ENCODE measurements at regions not wholly inside any gene's neighbourhood (a gene's known extent, or its start where the extent isn't known, plus 50 kb on each side); places are given as distances from the start of the nearest gene placed in this dataset.

DNA sequence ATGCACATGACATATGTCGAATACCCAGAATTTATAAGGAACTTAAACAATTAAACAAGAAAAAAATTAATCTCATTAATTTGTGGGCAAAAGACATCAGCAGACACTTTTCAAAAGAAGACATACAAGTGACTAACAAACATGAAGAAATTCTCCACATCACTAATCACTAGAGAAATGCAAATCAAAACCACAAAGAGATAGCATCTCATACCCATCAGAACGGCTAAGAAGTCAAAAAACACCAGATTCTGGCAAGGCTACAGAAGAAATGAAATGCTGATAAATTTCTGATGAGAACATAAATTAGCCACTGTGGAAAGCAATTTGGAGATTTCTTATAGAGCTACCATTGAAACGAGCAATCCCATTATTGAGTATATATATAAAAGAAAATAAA, 210.6 kb upstream of the LUZP2 start:
- in situ Hi-C loops (cut with HindIII; ENCODE audit: low pct_unique_long_range_greater_than_20kb, low sequenced_read_pairs) = no loop called here
- no peak for DNase-seq (ENCODE audit: low read depth, low spot score)

- DNase-seq (ENCODE audit: low read depth, low spot score) = no peak
- in situ Hi-C loops (cut with HindIII; ENCODE audit: low pct_unique_long_range_greater_than_20kb, low sequenced_read_pairs) = no loop called here
These were observed 207.6 kb upstream of the LUZP2 start for GRCh38 chr11:24289301-24289700.

- DNase-seq (ENCODE audit: low read depth, low spot score) = no peak
- in situ Hi-C loops (cut with HindIII; ENCODE audit: low pct_unique_long_range_greater_than_20kb, low sequenced_read_pairs) = no loop called here
These were observed 202.9 kb upstream of the LUZP2 start for GRCh38 chr11:24293964-24294363.

- no peak for DNase-seq (ENCODE audit: low read depth, low spot score)
- in situ Hi-C loops (cut with HindIII; ENCODE audit: low pct_unique_long_range_greater_than_20kb, low sequenced_read_pairs) = no loop called here
These were observed 201.5 kb upstream of the LUZP2 start for GRCh38 chr11:24295360-24295759.

GRCh38 chr11:24297461-24297860, 199.4 kb upstream of the LUZP2 start:
- no peak for DNase-seq (ENCODE audit: low read depth, low spot score)
- in situ Hi-C loops (cut with HindIII; ENCODE audit: low pct_unique_long_range_greater_than_20kb, low sequenced_read_pairs) = no loop called here

GRCh38 chr11:24298146-24298545, 198.7 kb upstream of the LUZP2 start:
- in situ Hi-C loops (cut with HindIII; ENCODE audit: low pct_unique_long_range_greater_than_20kb, low sequenced_read_pairs) = no loop called here
- DNase-seq (ENCODE audit: low read depth, low spot score) = no peak

GRCh38 chr11:24311974-24312373, 184.9 kb upstream of the LUZP2 start:
- DNase-seq (ENCODE audit: low read depth, low spot score) = no peak
- in situ Hi-C loops (cut with HindIII; ENCODE audit: low pct_unique_long_range_greater_than_20kb, low sequenced_read_pairs) = no loop called here

GRCh38 chr11:24312464-24313238, 184.2 kb upstream of the LUZP2 start:
- DNase-seq (ENCODE audit: low read depth, low spot score) = no peak

GRCh38 chr11:24321229-24321628, 175.6 kb upstream of the LUZP2 start:
- no peak for DNase-seq (ENCODE audit: low read depth, low spot score)
- in situ Hi-C loops (cut with HindIII; ENCODE audit: low pct_unique_long_range_greater_than_20kb, low sequenced_read_pairs) = no loop called here

More at GRCh38 chr11:24312464-24313238, 184.2 kb upstream of the LUZP2 start:
- in situ Hi-C loops (cut with HindIII; ENCODE audit: low pct_unique_long_range_greater_than_20kb, low sequenced_read_pairs) = no loop called here

DNA sequence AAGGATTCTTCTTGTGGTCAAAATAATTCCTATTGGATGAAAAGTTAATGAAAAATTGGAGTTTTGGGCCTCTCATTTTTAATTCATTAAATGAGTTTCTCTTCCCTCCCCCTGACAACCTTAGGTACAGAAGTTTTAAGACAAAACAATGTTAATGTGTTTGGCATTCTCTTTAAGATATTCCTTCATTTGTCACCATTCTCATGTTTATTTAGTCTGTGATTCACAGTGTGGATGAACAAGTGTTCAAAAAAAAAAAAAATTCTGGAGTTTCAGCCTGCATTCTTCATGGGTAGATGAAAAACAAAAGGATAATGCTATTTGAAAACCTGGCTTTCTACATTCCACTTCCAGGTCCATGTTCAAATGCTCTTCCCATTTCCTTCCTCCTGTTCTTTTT, 172.6 kb upstream of the LUZP2 start:
- in situ Hi-C loops (cut with HindIII; ENCODE audit: low pct_unique_long_range_greater_than_20kb, low sequenced_read_pairs) = no loop called here
- no peak for DNase-seq (ENCODE audit: low read depth, low spot score)

- in situ Hi-C loops (cut with HindIII; ENCODE audit: low pct_unique_long_range_greater_than_20kb, low sequenced_read_pairs) = no loop called here
- DNase-seq (ENCODE audit: low read depth, low spot score) = no peak
These were observed 152.6 kb upstream of the LUZP2 start for GRCh38 chr11:24344222-24344621.

DNA sequence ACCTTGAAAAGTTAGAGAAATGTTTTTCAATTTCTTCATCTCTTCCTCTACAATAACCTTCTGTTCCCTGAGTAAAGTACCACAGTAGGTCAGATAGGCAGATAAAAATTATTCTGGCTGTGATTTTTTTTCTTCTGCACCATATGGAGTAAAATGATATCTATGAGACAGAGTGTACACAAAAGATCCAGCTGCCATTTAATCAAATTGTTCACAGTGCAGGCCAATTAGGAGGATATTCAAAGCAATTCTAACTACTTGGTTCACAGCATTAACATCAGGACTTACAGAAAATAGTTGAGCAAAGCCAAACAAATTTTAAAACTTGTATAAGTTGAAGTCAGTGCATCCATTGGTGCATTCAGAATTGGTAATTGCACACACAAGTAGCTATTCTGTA, 147.9 kb upstream of the LUZP2 start:
- in situ Hi-C loops (cut with HindIII; ENCODE audit: low pct_unique_long_range_greater_than_20kb, low sequenced_read_pairs) = no loop called here

DNA sequence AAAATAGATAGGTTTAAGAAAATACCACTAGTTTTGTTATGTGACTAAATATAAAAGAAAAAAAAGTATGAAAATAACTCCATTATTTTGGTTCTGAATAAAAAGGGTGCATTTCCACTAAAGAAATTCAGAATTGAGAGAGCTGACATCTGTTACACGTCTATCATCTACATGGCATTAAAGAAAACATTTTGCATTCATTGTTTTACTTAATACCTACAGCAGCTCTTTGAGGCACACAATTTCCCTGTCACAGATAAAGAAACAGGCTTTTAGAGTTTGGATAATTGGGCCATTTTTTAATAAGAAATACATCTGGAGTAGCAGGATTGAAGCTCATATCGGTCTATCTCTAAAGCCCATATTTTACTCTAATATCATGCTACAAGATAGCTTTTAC, 145.7 kb upstream of the LUZP2 start:
- in situ Hi-C loops (cut with HindIII; ENCODE audit: low pct_unique_long_range_greater_than_20kb, low sequenced_read_pairs) = no loop called here
- no peak for DNase-seq (ENCODE audit: low read depth, low spot score)

More for the DNA sequence above, 147.9 kb upstream of the LUZP2 start:
- DNase-seq (ENCODE audit: low read depth, low spot score) = no peak

GRCh38 chr11:24356501-24356900, 140.4 kb upstream of the LUZP2 start:
- no peak for DNase-seq (ENCODE audit: low read depth, low spot score)
- in situ Hi-C loops (cut with HindIII; ENCODE audit: low pct_unique_long_range_greater_than_20kb, low sequenced_read_pairs) = no loop called here

DNA sequence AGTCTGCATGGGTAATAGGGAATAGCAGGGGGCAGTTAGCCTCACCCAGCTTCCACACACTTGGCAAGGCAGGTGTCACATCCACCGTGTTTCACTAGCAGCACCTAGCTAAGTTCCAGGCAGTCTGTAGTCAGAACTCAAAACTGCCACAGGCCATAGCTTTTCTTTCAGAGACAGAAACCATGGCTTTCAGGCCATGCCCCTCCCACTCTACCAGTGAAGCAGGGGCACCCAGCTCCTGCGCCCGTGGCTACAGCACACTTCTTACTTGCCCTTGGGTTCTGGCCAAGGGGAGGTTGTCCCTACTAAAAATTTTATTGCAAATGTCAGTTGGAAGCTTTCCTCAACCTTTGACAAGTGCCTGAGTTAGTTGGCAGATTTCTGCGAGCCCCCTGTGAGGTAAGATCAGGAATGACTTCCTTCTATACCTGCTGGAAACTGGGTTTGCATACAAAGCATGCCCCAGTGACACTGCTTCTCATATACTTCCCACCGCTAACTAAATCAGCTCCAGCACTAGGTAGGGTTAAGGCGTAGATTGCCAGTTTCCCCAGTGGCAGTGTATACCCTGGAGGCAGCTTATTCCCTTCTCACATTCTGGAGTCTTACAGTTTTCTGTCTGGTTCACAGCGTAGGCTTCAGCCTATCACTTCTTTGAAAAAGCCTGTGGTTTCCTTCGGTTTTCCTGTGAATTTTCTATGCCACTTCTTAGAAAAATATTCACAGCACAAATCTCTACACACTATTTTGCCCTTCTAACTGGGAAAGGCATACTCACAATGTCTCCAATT, 139.0 kb upstream of the LUZP2 start:
- in situ Hi-C loops (cut with HindIII; ENCODE audit: low pct_unique_long_range_greater_than_20kb, low sequenced_read_pairs) = no loop called here
- DNase-seq (ENCODE audit: low read depth, low spot score) = no peak

GRCh38 chr11:24372491-24372890, 124.4 kb upstream of the LUZP2 start:
- no peak for DNase-seq (ENCODE audit: low read depth, low spot score)
- in situ Hi-C loops (cut with HindIII; ENCODE audit: low pct_unique_long_range_greater_than_20kb, low sequenced_read_pairs) = no loop called here

DNA sequence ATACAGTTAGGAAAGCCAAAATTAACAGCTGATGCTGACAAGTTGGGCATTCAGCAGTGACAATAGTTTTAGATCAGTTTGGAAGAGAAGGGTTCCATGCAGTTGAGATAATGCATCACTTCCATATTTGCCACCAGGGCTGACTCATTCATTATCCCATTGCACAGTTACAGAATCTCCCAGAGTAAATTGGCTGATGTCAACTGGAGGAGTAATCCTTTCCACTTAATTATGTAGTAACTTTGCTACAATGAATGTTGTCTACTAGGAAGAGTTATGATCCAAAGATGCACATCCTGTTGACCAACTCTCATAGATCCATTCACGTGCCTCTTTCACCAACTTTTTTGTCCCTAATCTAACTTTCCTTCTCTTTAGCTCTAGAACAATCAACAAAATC, 123.3 kb upstream of the LUZP2 start:
- in situ Hi-C loops (cut with HindIII; ENCODE audit: low pct_unique_long_range_greater_than_20kb, low sequenced_read_pairs) = no loop called here
- no peak for DNase-seq (ENCODE audit: low read depth, low spot score)

DNA sequence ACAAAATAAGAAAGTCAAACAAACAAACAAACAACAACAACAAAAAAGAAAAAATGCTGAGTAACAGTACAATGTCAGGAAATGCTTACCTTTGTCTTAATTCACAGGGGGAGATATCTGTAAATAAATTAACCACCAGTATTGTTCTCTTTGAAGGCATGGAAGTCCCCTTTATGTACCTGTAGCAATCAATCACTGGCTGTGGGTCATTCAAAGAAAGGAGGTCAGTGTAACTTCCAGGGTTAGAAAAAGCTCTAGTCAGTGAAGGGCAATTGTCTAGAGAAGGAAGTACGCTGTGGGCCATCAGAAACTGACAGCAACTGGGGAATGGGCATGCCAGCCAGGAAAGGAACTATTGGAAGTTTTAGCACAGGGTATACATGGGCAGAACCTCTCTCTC, 121.5 kb upstream of the LUZP2 start:
- DNase-seq (ENCODE audit: low read depth, low spot score) = no peak
- in situ Hi-C loops (cut with HindIII; ENCODE audit: low pct_unique_long_range_greater_than_20kb, low sequenced_read_pairs) = no loop called here

DNA sequence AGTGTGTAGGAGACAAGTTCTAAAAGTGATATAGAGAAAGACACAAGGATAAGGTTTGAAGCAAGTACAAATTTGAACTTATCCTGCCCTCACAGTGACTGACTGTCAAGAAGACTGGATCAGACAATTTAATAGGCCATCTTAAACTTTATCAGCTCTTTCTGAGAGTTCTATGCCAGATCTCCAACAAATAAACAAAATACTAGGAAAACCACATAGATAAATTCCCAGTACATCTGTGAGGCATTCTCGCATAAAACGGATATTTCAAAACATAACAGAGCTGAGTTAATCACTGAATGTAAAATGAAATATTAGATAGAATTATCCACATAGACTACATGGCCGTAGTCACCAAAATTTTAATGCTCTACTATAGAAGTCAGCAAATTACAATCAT, 120.9 kb upstream of the LUZP2 start:
- no peak for DNase-seq (ENCODE audit: low read depth, low spot score)
- in situ Hi-C loops (cut with HindIII; ENCODE audit: low pct_unique_long_range_greater_than_20kb, low sequenced_read_pairs) = no loop called here

Measured in SK-MEL-5 (cell line).